Glutamatergic neuron (in vitro differentiated cells): ENCODE measurements at regions not wholly inside any gene's neighbourhood (a gene's known extent, or its start where the extent isn't known, plus 50 kb on each side); places are given as distances from the start of the nearest gene placed in this dataset.

Source experiments
- DNase-seq: peaks from one replicate; pipeline ENCODE4 v3.0.0; 2022
- H3K27ac Mint-ChIP-seq: one replicate; pipeline ENCODE4 v1.8.0; 2020; ENCODE audit warnings: mild to moderate bottlenecking, mixed read lengths, inconsistent platforms; ENCODE audit not compliant: unreplicated experiment
- H3K27me3 Mint-ChIP-seq: one replicate; pipeline ENCODE4 v1.8.0; 2020; ENCODE audit warnings: mild to moderate bottlenecking, moderate library complexity, mixed read lengths, inconsistent platforms; ENCODE audit not compliant: unreplicated experiment
- H3K36me3 Mint-ChIP-seq: one replicate; pipeline ENCODE4 v1.8.0; 2020; ENCODE audit warnings: mild to moderate bottlenecking, mixed read lengths, inconsistent platforms; ENCODE audit not compliant: unreplicated experiment
- H3K4me1 Mint-ChIP-seq: one replicate; pipeline ENCODE4 v1.8.0; 2020; ENCODE audit warnings: mild to moderate bottlenecking, low read depth, mixed read lengths, inconsistent platforms; ENCODE audit not compliant: unreplicated experiment
- H3K4me3 Mint-ChIP-seq: one replicate; pipeline ENCODE4 v1.8.0; 2020; ENCODE audit warnings: mild to moderate bottlenecking, mixed read lengths, inconsistent platforms; ENCODE audit not compliant: unreplicated experiment
- H3K9me3 Mint-ChIP-seq: one replicate; pipeline ENCODE4 v1.8.0; 2020; ENCODE audit warnings: mild to moderate bottlenecking, moderate library complexity, mixed read lengths, inconsistent platforms; ENCODE audit not compliant: unreplicated experiment
- TF ChIP-seq, protein P1 (sequence below): fragments of 200-600 bp; sonication (generic); IDR thresholded peaks from one replicate; pipeline ENCODE4 v1.5.0; 2021; ENCODE audit not compliant: partially characterized antibody, unreplicated experiment

DNA sequence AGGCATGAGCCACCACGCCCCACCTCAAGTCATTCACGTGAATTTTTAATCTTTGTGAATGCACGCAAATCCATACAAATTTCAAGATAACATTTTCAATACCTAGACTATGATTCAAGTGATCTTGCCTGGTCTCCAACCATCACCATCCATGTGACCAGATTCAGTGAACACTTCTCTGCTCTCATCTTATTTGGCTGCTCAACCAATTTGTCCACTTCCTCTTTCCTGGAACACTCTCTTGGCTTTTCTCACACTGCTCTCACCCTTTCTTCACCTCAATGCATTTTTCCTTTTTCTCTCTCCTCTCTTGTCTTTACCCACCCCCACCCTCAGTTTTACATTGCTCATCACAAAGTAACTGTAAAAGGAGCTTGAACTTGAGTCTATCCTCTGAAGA is 354.7 kb upstream of the KIF2A start:
- Mint-ChIP-seq H3K36me3 (no peaks in the 10 kb centered on the region), H3K27me3 (no peaks in the 10 kb centered on the region), H3K4me1 (peaks cover 2% of the 10 kb centered on the region), H3K9me3 (no peaks in the 10 kb centered on the region), H3K27ac (no peak overlapping the region), H3K4me3 (no peak overlapping the region)
- TF ChIP-seq, protein P1, sequence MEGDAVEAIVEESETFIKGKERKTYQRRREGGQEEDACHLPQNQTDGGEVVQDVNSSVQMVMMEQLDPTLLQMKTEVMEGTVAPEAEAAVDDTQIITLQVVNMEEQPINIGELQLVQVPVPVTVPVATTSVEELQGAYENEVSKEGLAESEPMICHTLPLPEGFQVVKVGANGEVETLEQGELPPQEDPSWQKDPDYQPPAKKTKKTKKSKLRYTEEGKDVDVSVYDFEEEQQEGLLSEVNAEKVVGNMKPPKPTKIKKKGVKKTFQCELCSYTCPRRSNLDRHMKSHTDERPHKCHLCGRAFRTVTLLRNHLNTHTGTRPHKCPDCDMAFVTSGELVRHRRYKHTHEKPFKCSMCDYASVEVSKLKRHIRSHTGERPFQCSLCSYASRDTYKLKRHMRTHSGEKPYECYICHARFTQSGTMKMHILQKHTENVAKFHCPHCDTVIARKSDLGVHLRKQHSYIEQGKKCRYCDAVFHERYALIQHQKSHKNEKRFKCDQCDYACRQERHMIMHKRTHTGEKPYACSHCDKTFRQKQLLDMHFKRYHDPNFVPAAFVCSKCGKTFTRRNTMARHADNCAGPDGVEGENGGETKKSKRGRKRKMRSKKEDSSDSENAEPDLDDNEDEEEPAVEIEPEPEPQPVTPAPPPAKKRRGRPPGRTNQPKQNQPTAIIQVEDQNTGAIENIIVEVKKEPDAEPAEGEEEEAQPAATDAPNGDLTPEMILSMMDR = no peak
- DNase-seq = no peak

DNA sequence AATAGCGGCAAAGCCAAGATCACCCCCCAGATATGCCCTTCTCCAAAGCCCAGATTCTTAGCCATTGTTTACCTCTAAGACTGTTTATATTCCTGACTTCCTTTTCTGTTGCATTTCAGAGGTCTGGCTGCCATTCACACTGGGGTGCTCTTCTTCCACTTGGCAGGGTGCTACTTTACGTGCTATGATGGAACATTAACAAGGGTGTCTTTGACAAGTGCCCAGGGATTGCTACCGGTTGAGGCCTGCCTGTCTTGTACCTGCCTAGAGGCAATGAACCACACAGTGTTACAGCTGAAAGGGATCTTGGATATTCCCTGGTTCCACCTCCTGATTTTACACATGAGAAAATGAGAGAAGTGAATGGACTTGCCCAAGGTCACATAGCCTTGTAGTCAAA is 352.1 kb upstream of the KIF2A start:
- TF ChIP-seq, protein P1 = no peak
- H3K27me3 Mint-ChIP-seq = no peaks in the 10 kb centered on the region
- H3K4me3 Mint-ChIP-seq = no peak overlapping the region
- no peaks in the 10 kb centered on the region for H3K36me3 Mint-ChIP-seq
- H3K9me3 Mint-ChIP-seq = no peaks in the 10 kb centered on the region
- no peak for DNase-seq
- no peaks in the 10 kb centered on the region for H3K4me1 Mint-ChIP-seq
- no peak overlapping the region for H3K27ac Mint-ChIP-seq

DNA sequence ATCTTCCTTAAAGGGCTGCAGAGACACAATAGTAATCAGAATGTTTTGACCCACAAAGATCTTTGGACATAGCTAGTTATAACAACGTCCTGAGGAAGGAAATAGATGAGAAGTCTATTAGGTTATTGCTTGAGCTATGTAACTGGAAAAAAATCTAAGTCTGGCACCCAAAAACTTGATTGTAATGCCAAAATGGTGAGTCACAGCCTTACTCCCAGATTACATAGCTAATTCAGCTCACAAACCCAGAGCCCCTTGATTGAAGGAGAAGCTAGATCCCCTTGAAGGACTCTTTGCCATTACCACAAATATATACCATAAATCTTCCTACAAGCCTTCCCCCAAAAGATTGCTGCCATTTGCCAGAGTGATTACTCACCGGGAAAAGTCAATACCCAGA is 341.8 kb upstream of the KIF2A start:
- Mint-ChIP-seq H3K27me3 (no peaks in the 10 kb centered on the region), H3K9me3 (no peaks in the 10 kb centered on the region), H3K4me3 (no peak overlapping the region), H3K27ac (no peak overlapping the region), H3K36me3 (no peaks in the 10 kb centered on the region), H3K4me1 (peaks cover 12% of the 10 kb centered on the region)
- DNase-seq = no peak
- TF ChIP-seq, protein P1 = no peak

DNA sequence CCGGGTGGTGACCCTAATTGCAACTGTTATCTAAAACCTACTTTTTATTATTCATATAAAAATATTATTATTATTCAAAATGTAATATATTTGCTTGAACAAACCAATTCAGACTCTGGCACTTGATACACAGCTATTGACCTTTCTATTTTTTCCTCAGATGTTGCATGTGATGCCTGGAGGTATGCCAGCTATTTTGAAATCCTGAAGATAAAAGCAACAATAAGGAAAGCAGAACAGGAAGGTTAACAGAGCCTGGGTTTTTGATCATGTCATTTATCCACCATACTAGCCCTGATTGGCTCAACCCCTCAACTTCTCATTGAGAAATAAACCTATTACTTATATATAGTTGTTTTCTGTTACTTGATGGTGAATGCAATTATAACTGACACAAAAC is 340.9 kb upstream of the KIF2A start:
- no peak overlapping the region for H3K4me3 Mint-ChIP-seq
- TF ChIP-seq, protein P1 = no peak
- H3K9me3 Mint-ChIP-seq = no peaks in the 10 kb centered on the region
- H3K4me1 Mint-ChIP-seq = peaks cover 7% of the 10 kb centered on the region
- H3K36me3 Mint-ChIP-seq = no peaks in the 10 kb centered on the region
- H3K27ac Mint-ChIP-seq = no peak overlapping the region
- no peak for DNase-seq
- H3K27me3 Mint-ChIP-seq = no peaks in the 10 kb centered on the region

DNA sequence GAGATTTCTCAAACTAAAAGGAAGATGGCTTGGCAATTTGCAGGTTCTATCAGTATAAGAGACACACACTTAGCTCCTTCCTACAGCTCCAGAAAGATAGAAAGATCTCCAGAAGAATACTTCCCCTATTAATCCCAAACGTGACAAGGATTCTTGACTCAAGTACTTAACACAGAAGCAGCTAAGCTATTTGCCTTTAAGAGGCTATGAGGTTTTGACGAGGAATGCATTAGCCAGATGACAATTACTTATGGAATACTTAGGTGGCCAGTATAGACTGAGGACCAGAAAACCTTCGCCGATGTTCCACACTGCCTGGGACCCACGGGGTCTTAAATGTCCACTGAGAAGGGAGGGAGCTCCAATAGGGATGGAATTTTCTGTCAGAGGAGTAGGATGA is 340.5 kb upstream of the KIF2A start:
- no peaks in the 10 kb centered on the region for H3K36me3 Mint-ChIP-seq
- no peaks in the 10 kb centered on the region for H3K9me3 Mint-ChIP-seq
- H3K27me3 Mint-ChIP-seq = no peaks in the 10 kb centered on the region
- DNase-seq = no peak
- H3K27ac Mint-ChIP-seq = no peak overlapping the region
- TF ChIP-seq, protein P1 = no peak
- no peak overlapping the region for H3K4me3 Mint-ChIP-seq
- H3K4me1 Mint-ChIP-seq = peaks cover 3% of the 10 kb centered on the region
